Right ventricle myocardium inferior (tissue), 1 donor: ENCODE measurements at regions not wholly inside any gene's neighbourhood (a gene's known extent, or its start where the extent isn't known, plus 50 kb on each side); places are given as distances from the start of the nearest gene placed in this dataset.

ENCODE experiments used
- ATAC-seq: fragments of 200-7000 bp; cut with Tn5 transposase; one replicate; pipeline ENCODE4 v1.9.1; 2020; ENCODE audit warnings: mild to moderate bottlenecking, moderate library complexity
- DNase-seq: peaks from one replicate; pipeline ENCODE4 v3.0.0; 2021; ENCODE audit errors: missing footprints
- intact Hi-C: fragments of 100-400 bp; cut with DNase I; formaldehyde crosslinking; loops from one replicate; pipeline ENCODE4 v1.11.0; 2022
- donor health status: DM: no; HTN: yes; CAD: no; lungs with severe emphysema.

DNA sequence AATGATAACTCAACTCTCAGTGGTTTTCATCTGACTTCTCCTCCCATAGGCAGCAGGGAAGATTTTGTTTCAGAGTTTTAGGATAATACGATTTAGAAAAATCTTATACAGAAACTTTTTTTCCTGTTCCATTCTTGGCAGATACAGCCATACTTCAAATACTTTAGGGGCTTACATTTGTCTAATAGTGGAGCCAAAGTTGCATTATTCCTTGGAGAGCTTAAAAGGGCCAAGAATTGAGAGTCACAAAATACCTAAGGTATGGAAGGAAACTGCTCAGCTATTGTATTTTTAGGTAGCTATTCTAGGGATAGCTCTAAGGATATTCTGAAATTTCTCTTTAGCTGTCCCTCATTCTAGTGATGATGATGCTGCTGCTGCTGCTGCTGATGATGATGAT, 132.9 kb upstream of the PTCHD1 start:
- no peak for DNase-seq
- intact Hi-C loops = no loop called here
- ATAC-seq = no peak

DNA sequence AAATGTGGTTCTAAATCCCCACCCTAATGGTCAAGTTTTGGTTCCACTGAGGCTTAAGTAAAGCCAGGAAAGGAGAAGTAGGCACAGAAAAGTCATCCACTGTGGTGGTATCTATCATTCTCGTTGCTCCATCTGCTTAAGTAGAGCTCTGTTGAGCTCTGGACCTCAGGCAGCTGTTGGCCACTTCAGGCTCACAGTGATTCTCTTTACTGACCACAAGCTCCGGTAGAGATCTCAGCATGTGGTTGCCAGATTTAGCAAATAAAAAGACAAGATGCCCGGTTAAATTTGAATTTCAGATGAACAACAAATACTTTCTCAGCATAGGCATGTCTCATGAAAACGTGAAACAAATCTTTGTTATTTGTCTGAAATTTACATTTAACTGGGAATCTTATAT, 132.3 kb upstream of the PTCHD1 start:
- ATAC-seq (no peak), DNase-seq (no peak)
- intact Hi-C loops = no loop called here

DNA sequence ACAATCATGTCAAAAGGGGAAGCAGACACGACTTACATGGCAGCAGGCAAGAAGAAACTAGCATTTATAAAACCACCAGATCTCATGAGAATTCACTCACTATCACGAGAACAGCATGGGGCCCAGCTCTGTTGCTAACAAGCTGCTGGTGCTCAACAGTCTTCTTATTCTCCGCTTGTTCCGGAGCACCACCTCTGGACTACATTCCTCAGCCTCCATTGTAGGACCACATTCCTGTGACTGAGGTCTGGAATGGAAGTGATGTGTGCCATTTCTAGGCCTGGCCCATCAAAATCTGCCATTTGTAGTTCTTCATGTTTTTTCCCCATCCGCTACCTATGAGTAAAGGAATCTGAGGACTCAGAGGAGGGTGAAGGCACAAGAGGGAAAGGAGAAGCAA, 111.5 kb upstream of the PTCHD1 start:
- intact Hi-C loops = no loop called here
- ATAC-seq (no peak), DNase-seq (no peak)

DNA sequence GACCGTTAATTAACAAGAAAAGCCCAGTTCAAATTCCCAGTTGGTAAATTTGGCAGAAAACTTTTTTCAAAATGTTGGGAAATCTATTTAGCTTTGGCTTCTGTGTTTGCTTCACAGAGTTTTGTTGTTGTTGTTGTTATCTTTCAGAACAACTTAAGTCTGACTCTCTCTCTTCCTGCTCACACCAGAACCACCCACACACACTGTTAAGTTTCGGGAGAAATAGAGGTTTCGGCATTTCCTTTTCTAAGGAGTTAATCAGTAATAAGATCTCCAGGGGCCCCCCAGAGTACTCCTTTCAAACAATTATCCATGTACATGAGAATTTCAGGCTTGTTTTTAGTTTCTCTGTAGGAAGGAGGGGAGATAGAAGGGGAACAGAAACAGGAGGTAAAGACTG, 106.2 kb upstream of the PTCHD1 start:
- intact Hi-C loops = no loop called here
- DNase-seq (no peak), ATAC-seq (no peak)

DNA sequence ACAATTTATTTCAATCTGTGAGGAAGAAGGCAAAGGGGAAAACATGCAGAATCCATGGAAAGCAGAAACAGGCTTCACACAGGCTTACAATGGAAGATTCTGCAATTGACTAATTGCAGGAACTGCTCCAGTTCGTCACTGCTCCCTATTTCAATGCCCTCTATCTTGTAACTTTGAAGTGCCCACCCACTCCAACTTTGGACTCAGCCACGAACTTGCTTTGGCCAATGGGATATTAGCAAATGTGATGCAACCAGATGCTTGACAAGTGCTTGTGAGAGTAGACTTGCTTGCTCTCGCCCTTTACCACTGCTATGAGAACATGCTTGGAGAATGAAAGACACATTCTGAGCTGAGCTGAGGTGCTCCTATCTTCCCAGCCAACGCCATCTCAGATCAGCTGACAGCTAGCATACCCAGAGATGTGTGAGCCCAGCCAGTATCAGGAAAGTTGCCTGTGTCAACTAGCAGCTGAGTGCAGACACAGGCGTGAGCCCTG, 105.7 kb upstream of the PTCHD1 start:
- ATAC-seq = peak; percentile 48
- DNase-seq = no peak
- intact Hi-C loops = no loop called here

DNA sequence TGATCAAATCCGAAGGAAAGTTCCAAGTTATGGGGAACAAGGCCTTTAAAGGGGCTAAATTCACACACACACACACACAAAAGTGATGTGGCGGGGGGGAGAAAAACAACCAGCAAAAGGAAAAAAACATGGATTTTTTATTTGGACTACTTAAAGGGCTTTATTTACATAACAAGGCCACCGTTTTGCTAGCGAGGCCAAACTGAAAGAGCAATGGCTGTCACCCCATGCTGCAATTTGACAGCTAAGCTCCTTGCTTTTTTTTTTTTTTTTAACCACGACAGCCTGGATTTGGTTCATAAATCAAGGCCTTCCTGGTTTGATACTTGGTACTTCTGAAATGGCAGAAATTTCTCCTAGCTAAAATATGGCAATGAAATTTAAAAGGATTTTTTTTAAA, 99.6 kb upstream of the PTCHD1 start:
- no peak for ATAC-seq

GRCh38 chrX:23246001-23246400, 88.6 kb upstream of the PTCHD1 start:
- ATAC-seq = no peak
- DNase-seq = no peak
- intact Hi-C loops = no loop called here

More for the DNA sequence above, 99.6 kb upstream of the PTCHD1 start:
- DNase-seq = no peak
- intact Hi-C loops = no loop called here

- intact Hi-C loops = no loop called here
- ATAC-seq (no peak), DNase-seq (no peak)
These were observed 86.5 kb upstream of the PTCHD1 start for GRCh38 chrX:23248187-23248586.

DNA sequence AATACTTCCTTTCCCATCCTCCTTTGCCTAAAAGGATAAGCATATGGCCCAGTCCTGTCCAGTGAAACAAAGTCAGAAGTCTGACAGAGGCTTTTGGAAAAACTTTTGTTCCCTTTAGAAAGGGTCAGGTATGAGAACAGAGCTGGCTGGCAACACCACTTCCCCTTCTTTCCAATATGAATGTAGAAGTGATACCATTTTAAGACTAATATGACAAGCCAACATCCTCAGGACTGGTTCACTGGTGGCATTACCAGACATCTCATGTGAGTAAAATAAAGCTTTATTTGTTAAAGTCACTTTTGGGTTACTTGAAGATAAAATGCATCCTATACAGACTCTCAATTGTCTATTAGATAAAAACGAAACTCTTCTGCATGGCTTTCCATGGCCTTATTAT, 83.6 kb upstream of the PTCHD1 start:
- DNase-seq (no peak), ATAC-seq (no peak)
- intact Hi-C loops = no loop called here

DNA sequence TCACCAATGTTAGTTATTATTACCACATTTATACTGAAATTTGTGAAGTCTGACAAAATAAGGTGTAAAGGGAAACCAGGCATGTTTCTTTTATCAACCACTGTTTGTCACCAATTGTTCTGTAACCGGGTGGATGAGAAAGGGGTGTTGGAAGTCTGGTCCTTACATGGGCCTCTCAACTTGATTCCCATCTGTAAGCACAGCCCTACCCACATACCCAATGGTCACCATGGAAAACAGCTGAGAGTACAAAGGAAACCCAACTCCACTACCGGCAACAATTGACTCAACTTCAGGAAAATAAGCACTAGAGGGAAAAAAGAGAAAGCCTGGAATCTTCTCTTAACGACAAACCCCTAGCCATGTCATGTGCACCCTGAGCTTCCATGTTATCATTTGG, 70.8 kb upstream of the PTCHD1 start:
- ATAC-seq = no peak
- intact Hi-C loops = no loop called here

GRCh38 chrX:23269923-23270322, 64.7 kb upstream of the PTCHD1 start:
- DNase-seq (no peak), ATAC-seq (no peak)
- intact Hi-C loops = no loop called here

More for the DNA sequence above, 70.8 kb upstream of the PTCHD1 start:
- no peak for DNase-seq

GRCh38 chrX:23271026-23271425, 63.6 kb upstream of the PTCHD1 start:
- intact Hi-C loops = no loop called here
- ATAC-seq = no peak
- DNase-seq = no peak

- ATAC-seq (no peak), DNase-seq (no peak)
- intact Hi-C loops = no loop called here
These were observed 58.2 kb upstream of the PTCHD1 start for GRCh38 chrX:23276475-23276874.
